ENCODE measurements at regions not wholly inside any gene's neighbourhood (a gene's known extent, or its start where the extent isn't known, plus 50 kb on each side); places are given as distances from the start of the nearest gene placed in this dataset.

DNA sequence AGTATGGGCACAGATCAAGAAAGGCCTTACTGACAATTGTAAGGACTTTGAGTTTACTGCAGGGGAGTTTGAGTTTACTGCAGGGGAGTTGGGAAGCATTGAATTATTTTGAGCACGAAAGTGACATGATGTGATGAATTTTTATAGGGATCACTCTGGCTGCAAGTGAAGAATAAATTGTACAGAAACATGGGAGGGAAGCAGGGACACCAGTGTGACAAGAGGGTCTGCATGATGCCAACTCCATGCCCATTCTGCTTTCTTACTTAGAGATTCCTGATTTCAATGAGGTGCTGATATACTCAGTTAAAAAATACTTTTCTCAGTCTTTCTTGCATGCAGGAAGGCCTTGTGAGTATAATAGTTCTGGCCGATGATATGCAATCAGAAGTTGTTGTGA lies 234.4 kb downstream of the CENPF start:
- TF ChIP-seq, protein P1, sequence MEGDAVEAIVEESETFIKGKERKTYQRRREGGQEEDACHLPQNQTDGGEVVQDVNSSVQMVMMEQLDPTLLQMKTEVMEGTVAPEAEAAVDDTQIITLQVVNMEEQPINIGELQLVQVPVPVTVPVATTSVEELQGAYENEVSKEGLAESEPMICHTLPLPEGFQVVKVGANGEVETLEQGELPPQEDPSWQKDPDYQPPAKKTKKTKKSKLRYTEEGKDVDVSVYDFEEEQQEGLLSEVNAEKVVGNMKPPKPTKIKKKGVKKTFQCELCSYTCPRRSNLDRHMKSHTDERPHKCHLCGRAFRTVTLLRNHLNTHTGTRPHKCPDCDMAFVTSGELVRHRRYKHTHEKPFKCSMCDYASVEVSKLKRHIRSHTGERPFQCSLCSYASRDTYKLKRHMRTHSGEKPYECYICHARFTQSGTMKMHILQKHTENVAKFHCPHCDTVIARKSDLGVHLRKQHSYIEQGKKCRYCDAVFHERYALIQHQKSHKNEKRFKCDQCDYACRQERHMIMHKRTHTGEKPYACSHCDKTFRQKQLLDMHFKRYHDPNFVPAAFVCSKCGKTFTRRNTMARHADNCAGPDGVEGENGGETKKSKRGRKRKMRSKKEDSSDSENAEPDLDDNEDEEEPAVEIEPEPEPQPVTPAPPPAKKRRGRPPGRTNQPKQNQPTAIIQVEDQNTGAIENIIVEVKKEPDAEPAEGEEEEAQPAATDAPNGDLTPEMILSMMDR (IDR thresholded peaks at IDR 0.05): no peak
- TF ChIP-seq EZH2 (IDR thresholded peaks at IDR 0.05; ENCODE audit: borderline replicate concordance, insufficient read depth, low read depth, low read length, poor library complexity, severe bottlenecking): no peak
